HepG2 (cell line): ENCODE measurements at regions not wholly inside any gene's neighbourhood (a gene's known extent, or its start where the extent isn't known, plus 50 kb on each side); places are given as distances from the start of the nearest gene placed in this dataset.

Experiments used
- ATAC-seq: fragments of 200-7000 bp; cut with Tn5 transposase; 3 replicates; pipeline ENCODE4 v1.9.1; 2020; ENCODE audit warnings: mild to moderate bottlenecking, moderate library complexity
- BruUV-seq: library from RNA; stranded (reverse); fragments of 400-500 nt; replicated peaks from 2 replicates; lab custom pipeline; 2021; lab: Mats Ljungman, UMichigan
- CTCF ChIA-PET: fragments of 300-600 bp; formaldehyde crosslinking; extraction: SDS; loops from one replicate; lab custom pipeline; 2021; ENCODE audit warnings: low total read pairs, inconsistent platforms, low intra/inter-chr PET ratio; lab: Yijun Ruan, JAX
- POLR2A ChIA-PET: fragments of 350-600 bp; sonication (Branson Sonifier 250); formaldehyde crosslinking; loops from one replicate; lab custom pipeline; 2020; ENCODE audit warnings: antibody characterized with exemption, inconsistent platforms; lab: Yijun Ruan, JAX
- DNase-seq: peaks from one replicate; pipeline ENCODE4 v3.0.0-alpha.2; 2015; ENCODE audit warnings: low spot score
- FAIRE-seq: peaks from 3 replicates; lab custom pipeline; 2011; peaks lifted over from hg19 to GRCh38; lab: Jason Lieb, UNC
- H2AFZ ChIP-seq: one replicate; pipeline ENCODE4 v1.6.1; 2011; ENCODE audit warnings: low read length, inconsistent platforms
- H3K27ac ChIP-seq: fragments of 300-600 bp; 3 replicates; pipeline ENCODE4 v1.8.0; 2011; ENCODE audit warnings: mixed run types, mild to moderate bottlenecking, mixed read lengths, low read length, inconsistent platforms; ENCODE audit not compliant: insufficient read depth; ENCODE audit errors: extremely low read length
- H3K27me3 ChIP-seq, 2 experiments: fragments of 200-600 bp in 1 of 2; 2 replicates in 1 of 2; 3 replicates in 1 of 2; pipeline versions ENCODE4 v1.6.0 to v1.8.0; 2011; ENCODE audit warnings: low read length in 2 of 2, mild to moderate bottlenecking in 2 of 2, moderate library complexity in 2 of 2, inconsistent platforms in 1 of 2; ENCODE audit not compliant: insufficient read depth in 2 of 2, control insufficient read depth in 1 of 2
- H3K36me3 ChIP-seq, 2 experiments: fragments of 200-600 bp in 1 of 2; replicated peaks in 1 of 2; 2 replicates in 1 of 2; 3 replicates in 1 of 2; pipeline versions ENCODE4 v1.5.1 to v1.8.0; 2011; ENCODE audit warnings: low read length in 2 of 2, inconsistent platforms in 1 of 2; ENCODE audit not compliant: insufficient read depth in 2 of 2, control insufficient read depth in 1 of 2
- H3K4me1 ChIP-seq: 2 replicates; pipeline ENCODE4 v1.5.1; 2012; ENCODE audit warnings: low read length, inconsistent platforms; ENCODE audit not compliant: insufficient read depth
- H3K4me2 ChIP-seq: 2 replicates; pipeline ENCODE4 v1.6.0; 2011; ENCODE audit warnings: low read depth, low read length, inconsistent platforms
- H3K4me3 ChIP-seq, 3 experiments: fragments of 200-600 bp in 1 of 3; sonication (generic), shearing (Covaris generic) in 1 of 3; replicated peaks in 1 of 3; 2 replicates each; pipeline ENCODE4 v1.5.1; 2011 to 2016; ENCODE audit warnings: low read length in 3 of 3, inconsistent platforms in 2 of 3, low read depth in 2 of 3, mild to moderate bottlenecking in 2 of 3, control low read depth in 1 of 3, mixed read lengths in 1 of 3; ENCODE audit not compliant: insufficient read depth in 1 of 3
- H3K79me2 ChIP-seq: one replicate; pipeline ENCODE4 v1.6.1; 2011; ENCODE audit warnings: low read length, inconsistent platforms; ENCODE audit not compliant: insufficient read depth
- H3K9ac ChIP-seq: 2 replicates; pipeline ENCODE4 v1.6.0; 2011; ENCODE audit warnings: mild to moderate bottlenecking, low read depth, low read length, inconsistent platforms; ENCODE audit not compliant: insufficient read depth
- H3K9me3 ChIP-seq: 2 replicates; pipeline ENCODE4 v1.5.1; 2012; ENCODE audit warnings: mild to moderate bottlenecking, low read length
- H4K20me1 ChIP-seq: 2 replicates; pipeline ENCODE4 v1.6.0; 2011; ENCODE audit warnings: inconsistent platforms, mild to moderate bottlenecking, low read length, moderate library complexity; ENCODE audit not compliant: insufficient read depth
- BHLHE40 ChIP-seq: IDR thresholded peaks from 2 replicates; pipeline ENCODE4 v1.6.1; 2011; ENCODE audit warnings: low read length, improper control_type of control experiment
- CBFB ChIP-seq: sonication (generic); formaldehyde crosslinking; IDR thresholded peaks from 2 replicates; pipeline ENCODE4 v1.4.0; 2020; ENCODE audit warnings: missing genetic modification reagents
- FLYWCH1 ChIP-seq: sonication (generic); formaldehyde crosslinking; IDR thresholded peaks from 2 replicates; pipeline ENCODE4 v1.8.1; 2023; ENCODE audit warnings: mild to moderate bottlenecking, missing genetic modification reagents
- KDM2A ChIP-seq: sonication (generic); formaldehyde crosslinking; IDR thresholded peaks from 2 replicates; pipeline ENCODE4 v1.4.0; 2020; ENCODE audit warnings: low read depth, missing genetic modification reagents, borderline replicate concordance
- MEIS2 ChIP-seq: sonication (generic); formaldehyde crosslinking; IDR thresholded peaks from 2 replicates; pipeline ENCODE4 v1.9.0; 2021; ENCODE audit warnings: mild to moderate bottlenecking, missing genetic modification reagents
- NFIC ChIP-seq: IDR thresholded peaks from 2 replicates; pipeline ENCODE4 v1.6.1; 2012; ENCODE audit warnings: mild to moderate bottlenecking, low read length, inconsistent platforms
- PITX1 ChIP-seq: sonication (generic); formaldehyde crosslinking; IDR thresholded peaks from 2 replicates; pipeline ENCODE4 v1.5.1; 2020; ENCODE audit warnings: mild to moderate bottlenecking, missing genetic modification reagents
- SP5 ChIP-seq: IDR thresholded peaks from 2 replicates; pipeline ENCODE4 v1.6.1; 2016; ENCODE audit warnings: low read depth, borderline replicate concordance
- TRIM24 ChIP-seq: sonication (generic); formaldehyde crosslinking; IDR thresholded peaks from 2 replicates; pipeline ENCODE4 v1.8.0; 2022; ENCODE audit warnings: mild to moderate bottlenecking, missing genetic modification reagents
- TSC22D2 ChIP-seq: sonication (generic); formaldehyde crosslinking; IDR thresholded peaks from 2 replicates; pipeline ENCODE4 v1.5.1; 2020; ENCODE audit warnings: missing genetic modification reagents, mild to moderate bottlenecking, borderline replicate concordance
- ZBTB38 ChIP-seq: sonication (generic); formaldehyde crosslinking; IDR thresholded peaks from 2 replicates; pipeline ENCODE4 v1.5.1; 2020; ENCODE audit warnings: mild to moderate bottlenecking, missing genetic modification reagents
- ZFY ChIP-seq: sonication (generic); formaldehyde crosslinking; IDR thresholded peaks from 2 replicates; pipeline ENCODE4 v1.4.0; 2020; ENCODE audit warnings: missing genetic modification reagents
- ZNF224 ChIP-seq: sonication (generic); formaldehyde crosslinking; IDR thresholded peaks from 2 replicates; pipeline ENCODE4 v1.5.0; 2020; ENCODE audit warnings: mild to moderate bottlenecking, missing genetic modification reagents
- WGBS: methylation state at CpG from one replicate; pipeline ENCODE4 v1.1.6; 2017; ENCODE audit warnings: low lambda C conversion rate; 5-methylcytosine and 5-hydroxymethylcytosine counted together
- in situ Hi-C: cut with HindIII; loops from 2 replicates; pipeline ENCODE4 v1.10.0; 2017; ENCODE audit warnings: low pct_unique_long_range_greater_than_20kb; ENCODE audit not compliant: extremely low pct_ligation_motif_present
- intact Hi-C: fragments of 100-400 bp; cut with micrococcal nuclease; formaldehyde crosslinking; loops from one replicate; pipeline ENCODE4 v1.10.0; 2022; ENCODE audit not compliant: unreplicated experiment
- TF ChIP-seq, protein P1 (sequence below): sonication (generic); formaldehyde crosslinking; IDR thresholded peaks from 2 replicates; pipeline ENCODE4 v1.4.0; 2020; ENCODE audit warnings: missing genetic modification reagents, low read depth, mild to moderate bottlenecking, borderline replicate concordance

DNA sequence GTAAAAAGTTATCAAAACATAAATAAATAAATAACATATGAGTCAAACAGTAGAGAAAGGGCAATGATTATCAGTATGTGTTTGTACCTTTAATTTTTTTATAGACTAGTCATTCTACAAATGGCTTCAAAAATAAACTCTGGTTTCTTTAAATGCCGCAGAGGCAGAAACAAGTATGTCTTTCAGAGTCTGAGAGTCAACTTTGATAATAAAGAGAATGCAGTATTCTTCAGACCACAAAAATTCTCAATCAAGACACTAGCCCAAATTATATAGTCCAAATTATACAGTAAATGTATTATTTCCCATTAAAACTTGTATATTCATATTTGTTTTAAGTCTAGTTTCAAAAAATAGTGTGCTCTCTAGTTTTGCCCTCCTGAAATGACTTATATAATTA, 1142.3 kb downstream of the NXPH1 start (continued):
- TF ChIP-seq, protein P1, sequence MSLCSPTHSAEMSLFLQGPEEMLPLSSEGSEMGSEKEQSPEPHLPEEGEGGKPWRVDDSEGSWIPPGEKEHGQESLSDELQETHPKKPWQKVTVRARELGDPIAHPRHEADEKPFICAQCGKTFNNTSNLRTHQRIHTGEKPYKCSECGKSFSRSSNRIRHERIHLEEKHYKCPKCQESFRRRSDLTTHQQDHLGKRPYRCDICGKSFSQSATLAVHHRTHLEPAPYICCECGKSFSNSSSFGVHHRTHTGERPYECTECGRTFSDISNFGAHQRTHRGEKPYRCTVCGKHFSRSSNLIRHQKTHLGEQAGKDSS (CRISPR knock-in tag) = no peak
- TF ChIP-seq FLYWCH1 = no peak
- no peak for TF ChIP-seq MEIS2 (CRISPR knock-in tag)

DNA sequence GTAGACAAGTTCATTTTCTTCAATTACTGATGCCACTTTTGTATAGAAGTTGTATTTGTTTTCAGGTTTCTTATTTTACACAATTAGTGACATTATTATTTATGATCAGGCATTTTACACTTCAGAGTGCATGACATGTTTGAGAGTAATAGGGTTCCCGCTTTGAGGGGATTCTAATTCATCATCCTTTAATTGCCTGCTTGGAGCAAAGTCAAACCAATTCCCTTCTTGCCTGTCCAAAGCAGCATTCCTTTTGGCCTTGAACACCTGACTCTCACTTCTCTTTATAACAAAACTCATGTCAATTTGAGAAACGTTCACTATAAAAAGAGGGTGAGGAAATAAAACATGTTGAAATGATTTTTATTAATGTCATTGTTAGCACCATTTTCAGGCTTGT, 1149.4 kb downstream of the NXPH1 start:
- Histone ChIP-seq H3K36me3 (no peaks in the 10 kb centered on the region), H3K4me1 (no peaks in the 10 kb centered on the region), H3K27me3 (no peaks in the 10 kb centered on the region), H3K9ac (no peak overlapping the region), H3K27ac (no peak overlapping the region), H3K79me2 (no peaks in the 10 kb centered on the region), H3K4me3 (no peak overlapping the region), H2AFZ (no peak overlapping the region), H4K20me1 (no peaks in the 10 kb centered on the region), H3K4me2 (no peak overlapping the region), H3K9me3 (peaks cover 44% of the 10 kb centered on the region)
- no TSS peak for BruUV-seq
- ATAC-seq (no peak), FAIRE-seq (no peak), DNase-seq (no peak)
- in situ Hi-C loops (no loop called here), intact Hi-C loops (no loop called here)
- 2% methylated on average over 2 of the region's 2 CpGs for WGBS
- CTCF ChIA-PET = no interaction called here
- TF ChIP-seq BHLHE40 (no peak), PITX1 (no peak), ZNF224 (CRISPR knock-in tag) (no peak), TRIM24 (CRISPR knock-in tag) (no peak), ZFY (CRISPR knock-in tag) (no peak), TSC22D2 (no peak), ZBTB38 (CRISPR knock-in tag) (no peak), NFIC (no peak), CBFB (CRISPR knock-in tag) (no peak), SP5 (CRISPR knock-in tag) (no peak), KDM2A (CRISPR knock-in tag) (no peak)
- POLR2A ChIA-PET = no interaction called here
